ENCODE measurements at regions not wholly inside any gene's neighbourhood (a gene's known extent, or its start where the extent isn't known, plus 50 kb on each side); places are given as distances from the start of the nearest gene placed in this dataset.
A peak's percentile ranks its signal among the peaks of the same experiment; 100 is the strongest.

- H3K27ac ChIP-seq = no peak overlapping the region
- no peaks in the 10 kb centered on the region for H3K27me3 ChIP-seq
- H3K36me3 ChIP-seq = no peaks in the 10 kb centered on the region
- no peak overlapping the region for H3K4me3 ChIP-seq
- TF ChIP-seq CTCF (IDR thresholded peaks at IDR 0.05; ENCODE audit: low read depth, low read length) = no peak
- no peaks in the 10 kb centered on the region for H3K9me3 ChIP-seq (ENCODE audit: low read depth)
- peak in 1 of 2 donors; percentile 49 for DNase-seq (ENCODE audit: low read depth in 1 of 2, low spot score in 1 of 2)
- H3K4me1 ChIP-seq (ENCODE audit: low read depth) = no peaks in the 10 kb centered on the region
These were observed 567.3 kb upstream of the KLF4 start for GRCh38 chr9:108056805-108057386.

DNA sequence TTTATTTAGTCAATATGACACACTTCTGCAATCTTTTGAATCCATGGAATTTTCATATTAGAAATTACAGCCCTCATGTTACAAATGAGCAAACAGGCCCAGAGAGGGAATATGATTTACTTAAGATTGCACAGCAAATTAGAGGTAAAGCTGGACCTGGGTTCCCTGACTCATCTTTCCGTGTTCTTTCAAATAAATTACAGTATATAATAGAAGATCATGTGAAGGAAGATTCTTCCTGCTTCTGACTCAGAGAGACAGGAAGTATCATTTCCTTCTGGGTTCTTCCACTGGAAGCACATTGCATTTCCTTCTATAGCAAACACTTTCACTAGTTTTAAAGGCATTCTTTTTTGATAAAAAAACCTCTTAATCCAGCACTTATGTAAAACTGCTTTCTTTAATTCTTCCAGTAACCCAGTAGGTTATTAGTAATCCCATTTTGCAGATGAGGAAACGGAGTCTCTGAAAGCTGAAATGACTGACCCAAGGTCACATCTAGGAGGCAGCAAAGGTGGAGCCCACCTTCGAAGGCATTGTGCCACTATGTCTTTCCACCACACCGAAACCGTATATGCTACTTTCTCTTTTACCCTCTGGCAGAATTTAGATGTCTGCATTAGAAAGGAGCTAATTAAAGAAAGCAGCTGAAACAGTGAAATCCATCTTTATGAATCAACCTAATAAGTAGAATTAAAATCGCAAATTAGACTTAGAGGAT lies 566.7 kb upstream of the KLF4 start:
- H3K4me3 ChIP-seq = no peak overlapping the region
- H3K4me1 ChIP-seq (ENCODE audit: low read depth) = no peaks in the 10 kb centered on the region
- no peaks in the 10 kb centered on the region for H3K36me3 ChIP-seq
- peak in 1 of 2 donors; percentile 38 for DNase-seq (ENCODE audit: low read depth in 1 of 2, low spot score in 1 of 2)
- no peak overlapping the region for H3K27ac ChIP-seq
- TF ChIP-seq CTCF (IDR thresholded peaks at IDR 0.05; ENCODE audit: low read depth, low read length) = no peak
- no peaks in the 10 kb centered on the region for H3K9me3 ChIP-seq (ENCODE audit: low read depth)
- no peaks in the 10 kb centered on the region for H3K27me3 ChIP-seq

GRCh38 chr9:108054131-108054630 lies 564.6 kb upstream of the KLF4 start:
- Histone ChIP-seq H3K27ac (no peak overlapping the region), H3K4me1 (ENCODE audit: low read depth) (no peaks in the 10 kb centered on the region), H3K27me3 (no peaks in the 10 kb centered on the region), H3K36me3 (no peaks in the 10 kb centered on the region), H3K9me3 (ENCODE audit: low read depth) (no peaks in the 10 kb centered on the region), H3K4me3 (no peak overlapping the region)
- no peak for DNase-seq (ENCODE audit: low read depth in 1 of 2, low spot score in 1 of 2)
- no peak for TF ChIP-seq CTCF (IDR thresholded peaks at IDR 0.05; ENCODE audit: low read depth, low read length)

DNA sequence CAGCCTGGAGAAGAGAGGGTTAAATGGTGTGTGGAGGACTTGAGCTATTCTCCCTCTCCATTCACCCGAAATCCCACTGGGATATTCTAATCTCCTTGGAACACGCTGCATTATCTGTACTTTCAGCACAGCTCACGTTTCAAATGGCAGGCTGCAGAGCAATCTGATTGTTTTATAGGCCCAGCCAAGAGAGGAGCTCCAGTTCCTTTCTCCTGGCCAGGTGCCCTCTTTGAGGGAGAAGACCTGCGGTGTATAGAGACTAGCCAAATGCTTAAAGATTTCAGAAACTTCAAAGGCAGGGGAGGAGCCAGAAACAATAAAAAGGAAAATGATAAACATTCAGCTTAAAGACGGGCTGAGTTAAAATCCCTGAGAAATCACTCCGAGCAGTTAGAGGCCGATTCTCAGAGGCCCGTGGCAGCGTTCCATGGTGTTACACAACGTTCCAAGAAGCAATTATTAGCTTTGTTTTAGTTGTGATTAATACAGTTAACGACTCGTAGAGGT lies 564.0 kb upstream of the KLF4 start:
- Histone ChIP-seq H3K9me3 (ENCODE audit: low read depth) (no peaks in the 10 kb centered on the region), H3K27ac (no peak overlapping the region), H3K4me3 (no peak overlapping the region), H3K36me3 (no peaks in the 10 kb centered on the region), H3K27me3 (no peaks in the 10 kb centered on the region), H3K4me1 (ENCODE audit: low read depth) (no peaks in the 10 kb centered on the region)
- no peak for TF ChIP-seq CTCF (IDR thresholded peaks at IDR 0.05; ENCODE audit: low read depth, low read length)
- DNase-seq (ENCODE audit: low read depth in 1 of 2, low spot score in 1 of 2) = peak; percentile 7 to 93

- H3K4me3 ChIP-seq = no peak overlapping the region
These were observed 563.0 kb upstream of the KLF4 start for GRCh38 chr9:108052431-108053080.

More at GRCh38 chr9:108052431-108053080, 563.0 kb upstream of the KLF4 start:
- Histone ChIP-seq H3K9me3 (ENCODE audit: low read depth) (no peaks in the 10 kb centered on the region), H3K36me3 (no peaks in the 10 kb centered on the region), H3K27me3 (no peaks in the 10 kb centered on the region), H3K4me1 (ENCODE audit: low read depth) (no peaks in the 10 kb centered on the region), H3K27ac (no peak overlapping the region)
- no peak for TF ChIP-seq CTCF (IDR thresholded peaks at IDR 0.05; ENCODE audit: low read depth, low read length)
- DNase-seq (ENCODE audit: low read depth in 1 of 2, low spot score in 1 of 2) = no peak
